ENCODE measurements at regions not wholly inside any gene's neighbourhood (a gene's known extent, or its start where the extent isn't known, plus 50 kb on each side); places are given as distances from the start of the nearest gene placed in this dataset.

DNA sequence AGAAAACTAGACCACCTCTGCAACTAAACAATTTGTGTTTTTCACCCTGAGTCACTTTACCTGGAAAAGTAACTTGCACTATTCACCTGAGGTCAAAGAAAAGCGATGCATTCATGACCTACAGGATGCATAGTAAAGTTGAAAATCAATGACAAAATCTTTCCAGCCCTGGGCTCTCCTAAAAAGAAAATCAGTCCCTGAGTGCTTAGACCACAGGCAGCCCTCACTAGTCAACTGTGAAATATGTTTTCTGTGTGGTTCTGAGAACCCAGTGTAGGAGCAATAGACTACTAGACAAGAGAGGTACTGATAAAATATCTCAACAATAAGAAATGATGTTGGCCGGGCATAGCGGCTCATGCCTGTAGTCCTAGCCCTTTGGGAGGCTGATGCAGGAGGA lies 133.1 kb downstream of the TXNL1 start (continued):
- TF ChIP-seq, protein P1, sequence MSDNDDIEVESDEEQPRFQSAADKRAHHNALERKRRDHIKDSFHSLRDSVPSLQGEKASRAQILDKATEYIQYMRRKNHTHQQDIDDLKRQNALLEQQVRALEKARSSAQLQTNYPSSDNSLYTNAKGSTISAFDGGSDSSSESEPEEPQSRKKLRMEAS (IDR thresholded peaks at IDR 0.05), result no peak
- TF ChIP-seq SUZ12 (IDR thresholded peaks at IDR 0.05; ENCODE audit: low read length) (no peak), TCF12 (IDR thresholded peaks at IDR 0.05; ENCODE audit: low read depth, low read length) (no peak), NANOG (IDR thresholded peaks at IDR 0.05; ENCODE audit: insufficient read depth, low read depth, low read length, poor library complexity, severe bottlenecking) (no peak)

Data from H1 (cell line).